Neural progenitor cell (in vitro differentiated cells): ENCODE measurements at regions not wholly inside any gene's neighbourhood (a gene's known extent, or its start where the extent isn't known, plus 50 kb on each side); places are given as distances from the start of the nearest gene placed in this dataset.

Experiments
- DNase-seq: peaks from one replicate; pipeline ENCODE4 v3.0.0-alpha.2; 2016; ENCODE audit warnings: low spot score
- H2AFZ ChIP-seq: fragments of 200-600 bp; sonication (generic); replicated peaks from 2 replicates; pipeline ENCODE4 v1.6.1; 2016; ENCODE audit warnings: antibody characterized with exemption
- H3F3A ChIP-seq: fragments of 200-600 bp; sonication (generic); 2 replicates; pipeline ENCODE4 v1.6.1; 2016; ENCODE audit warnings: antibody characterized with exemption, low read depth
- H3K27ac ChIP-seq: fragments of 200-600 bp; sonication (generic); 2 replicates; pipeline ENCODE4 v1.5.1; 2016; ENCODE audit warnings: mild to moderate bottlenecking
- H3K27me3 ChIP-seq: fragments of 200-600 bp; sonication (generic); 2 replicates; pipeline ENCODE4 v1.6.1; 2016; ENCODE audit warnings: mild to moderate bottlenecking, moderate library complexity
- H3K36me3 ChIP-seq: fragments of 200-600 bp; sonication (generic); 2 replicates; pipeline ENCODE4 v1.5.1; 2016
- H3K4me1 ChIP-seq: fragments of 200-600 bp; sonication (generic); 2 replicates; pipeline ENCODE4 v1.6.1; 2016; ENCODE audit warnings: mixed run types
- H3K4me2 ChIP-seq: fragments of 200-600 bp; sonication (generic); 2 replicates; pipeline ENCODE4 v1.6.1; 2016
- H3K4me3 ChIP-seq: fragments of 200-600 bp; sonication (generic); 2 replicates; pipeline ENCODE4 v1.5.1; 2016
- H3K79me2 ChIP-seq: fragments of 200-600 bp; sonication (generic); 2 replicates; pipeline ENCODE4 v1.6.1; 2016; ENCODE audit warnings: low read depth
- H3K9ac ChIP-seq: fragments of 200-600 bp; sonication (generic); 2 replicates; pipeline ENCODE4 v1.6.1; 2016
- H3K9me3 ChIP-seq: fragments of 200-600 bp; sonication (generic); 2 replicates; pipeline ENCODE4 v1.5.1; 2016; ENCODE audit warnings: low read depth
- H4K20me1 ChIP-seq: fragments of 200-600 bp; sonication (generic); 2 replicates; pipeline ENCODE4 v1.6.1; 2016; ENCODE audit warnings: low read depth
- H3K27ac Mint-ChIP-seq: 3 replicates; pipeline ENCODE4 v1.8.0; 2021; ENCODE audit warnings: mixed read lengths
- H3K27me3 Mint-ChIP-seq: 2 replicates; pipeline ENCODE4 v1.8.0; 2022; ENCODE audit warnings: low read depth, mild to moderate bottlenecking, inconsistent platforms, moderate library complexity, mixed read lengths; ENCODE audit not compliant: insufficient read depth
- H3K36me3 Mint-ChIP-seq: 3 replicates; pipeline ENCODE4 v1.8.0; 2021; ENCODE audit warnings: mixed read lengths
- H3K4me1 Mint-ChIP-seq: 3 replicates; pipeline ENCODE4 v1.8.0; 2021; ENCODE audit warnings: mixed read lengths
- H3K4me3 Mint-ChIP-seq: 3 replicates; pipeline ENCODE4 v1.8.0; 2021; ENCODE audit warnings: mild to moderate bottlenecking, moderate library complexity, mixed read lengths
- H3K9me3 Mint-ChIP-seq: 3 replicates; pipeline ENCODE4 v1.8.0; 2020; ENCODE audit warnings: mixed read lengths
- EZH2 ChIP-seq: fragments of 200-600 bp; sonication (generic); IDR thresholded peaks from 2 replicates; pipeline ENCODE4 v1.6.1; 2017; ENCODE audit warnings: antibody characterized with exemption, mild to moderate bottlenecking, moderate library complexity
- EZH2phosphoT487 ChIP-seq: fragments of 200-600 bp; sonication (generic); IDR thresholded peaks from 2 replicates; pipeline ENCODE4 v1.6.1; 2017; ENCODE audit warnings: antibody characterized with exemption
- TF ChIP-seq, protein P1 (sequence below): fragments of 200-600 bp; sonication (generic); IDR thresholded peaks from 2 replicates; pipeline ENCODE4 v1.5.1; 2017; ENCODE audit warnings: antibody characterized with exemption, mild to moderate bottlenecking

DNA sequence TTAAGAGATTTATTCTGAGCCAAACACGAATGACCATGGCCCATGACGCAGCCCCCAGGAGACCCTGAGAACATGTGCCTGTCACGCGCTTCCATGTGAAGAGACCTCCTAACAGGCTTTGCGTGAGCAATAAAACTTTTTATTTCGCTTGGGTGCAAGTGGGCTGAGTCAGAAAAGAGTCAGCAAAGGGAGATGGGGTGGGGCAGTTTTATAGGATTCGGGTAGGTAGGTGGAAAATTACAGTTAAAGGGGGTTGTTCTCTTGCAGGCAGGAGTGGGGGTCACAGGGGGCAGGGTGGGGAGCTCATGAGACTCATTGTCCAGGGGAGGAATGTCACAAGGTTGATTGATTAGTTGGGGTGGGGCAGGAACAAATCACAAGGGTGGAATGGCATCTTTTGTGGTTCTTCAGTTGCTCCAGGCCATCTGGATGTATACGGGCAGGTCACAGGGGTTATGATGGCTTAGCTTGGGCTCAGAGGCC lies 77.2 kb upstream of the FTH1 start:
- Mint-ChIP-seq H3K27me3 (no peaks in the 10 kb centered on the region), H3K9me3 (no peaks in the 10 kb centered on the region), H3K4me3 (no peak overlapping the region), H3K27ac (no peak overlapping the region), H3K36me3 (no peaks in the 10 kb centered on the region), H3K4me1 (peaks cover 4% of the 10 kb centered on the region)
- Histone ChIP-seq H3K36me3 (no peaks in the 10 kb centered on the region), H3K9ac (no peak overlapping the region), H3K79me2 (no peaks in the 10 kb centered on the region), H3K4me3 (no peak overlapping the region), H2AFZ (no peak overlapping the region), H4K20me1 (no peaks in the 10 kb centered on the region), H3K27ac (no peak overlapping the region), H3K27me3 (no peaks in the 10 kb centered on the region), H3K4me1 (peaks cover 4% of the 10 kb centered on the region), H3F3A (no peaks in the 10 kb centered on the region), H3K9me3 (no peaks in the 10 kb centered on the region), H3K4me2 (no peak overlapping the region)
- DNase-seq: no peak
- TF ChIP-seq, protein P1, sequence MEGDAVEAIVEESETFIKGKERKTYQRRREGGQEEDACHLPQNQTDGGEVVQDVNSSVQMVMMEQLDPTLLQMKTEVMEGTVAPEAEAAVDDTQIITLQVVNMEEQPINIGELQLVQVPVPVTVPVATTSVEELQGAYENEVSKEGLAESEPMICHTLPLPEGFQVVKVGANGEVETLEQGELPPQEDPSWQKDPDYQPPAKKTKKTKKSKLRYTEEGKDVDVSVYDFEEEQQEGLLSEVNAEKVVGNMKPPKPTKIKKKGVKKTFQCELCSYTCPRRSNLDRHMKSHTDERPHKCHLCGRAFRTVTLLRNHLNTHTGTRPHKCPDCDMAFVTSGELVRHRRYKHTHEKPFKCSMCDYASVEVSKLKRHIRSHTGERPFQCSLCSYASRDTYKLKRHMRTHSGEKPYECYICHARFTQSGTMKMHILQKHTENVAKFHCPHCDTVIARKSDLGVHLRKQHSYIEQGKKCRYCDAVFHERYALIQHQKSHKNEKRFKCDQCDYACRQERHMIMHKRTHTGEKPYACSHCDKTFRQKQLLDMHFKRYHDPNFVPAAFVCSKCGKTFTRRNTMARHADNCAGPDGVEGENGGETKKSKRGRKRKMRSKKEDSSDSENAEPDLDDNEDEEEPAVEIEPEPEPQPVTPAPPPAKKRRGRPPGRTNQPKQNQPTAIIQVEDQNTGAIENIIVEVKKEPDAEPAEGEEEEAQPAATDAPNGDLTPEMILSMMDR: no peak
- TF ChIP-seq EZH2 (no peak), EZH2phosphoT487 (no peak)

DNA sequence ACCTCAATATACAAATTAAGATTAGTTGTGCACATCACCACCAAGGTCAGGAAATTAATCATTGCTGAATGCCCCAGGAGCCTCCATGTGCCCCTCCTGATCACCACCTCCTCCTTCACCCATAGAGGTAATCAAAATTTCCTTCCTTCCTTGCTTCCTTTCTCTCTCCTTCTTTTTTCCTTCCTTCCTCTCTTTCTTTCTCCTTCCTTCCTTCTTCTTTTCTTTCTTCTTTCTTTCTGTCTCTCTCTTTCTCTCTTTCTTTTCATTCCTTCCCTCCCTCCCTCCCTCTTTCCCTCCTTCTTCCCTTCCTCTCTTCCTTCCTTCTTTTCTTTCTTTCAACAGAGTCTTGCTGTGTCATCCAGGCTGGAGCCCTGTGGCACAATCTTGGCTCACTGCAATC lies 67.9 kb upstream of the FTH1 start:
- Mint-ChIP-seq H3K4me1 (no peaks in the 10 kb centered on the region), H3K4me3 (no peak overlapping the region), H3K9me3 (peaks cover 11% of the 10 kb centered on the region), H3K27ac (no peak overlapping the region), H3K36me3 (no peaks in the 10 kb centered on the region), H3K27me3 (no peaks in the 10 kb centered on the region)
- no peaks in the 10 kb centered on the region for H4K20me1 ChIP-seq
- no peak overlapping the region for H3K27ac ChIP-seq
- H3K27me3 ChIP-seq: no peaks in the 10 kb centered on the region
- H3K79me2 ChIP-seq: no peaks in the 10 kb centered on the region
- H3K36me3 ChIP-seq: no peaks in the 10 kb centered on the region
- no peak overlapping the region for H3K4me3 ChIP-seq
- DNase-seq: no peak
- no peak overlapping the region for H3K9ac ChIP-seq
- TF ChIP-seq EZH2phosphoT487 (no peak), EZH2 (no peak)
- TF ChIP-seq, protein P1: no peak
- no peak overlapping the region for H3K4me2 ChIP-seq
- no peak overlapping the region for H2AFZ ChIP-seq
- no peaks in the 10 kb centered on the region for H3K4me1 ChIP-seq
- no peaks in the 10 kb centered on the region for H3K9me3 ChIP-seq
- H3F3A ChIP-seq: no peaks in the 10 kb centered on the region

DNA sequence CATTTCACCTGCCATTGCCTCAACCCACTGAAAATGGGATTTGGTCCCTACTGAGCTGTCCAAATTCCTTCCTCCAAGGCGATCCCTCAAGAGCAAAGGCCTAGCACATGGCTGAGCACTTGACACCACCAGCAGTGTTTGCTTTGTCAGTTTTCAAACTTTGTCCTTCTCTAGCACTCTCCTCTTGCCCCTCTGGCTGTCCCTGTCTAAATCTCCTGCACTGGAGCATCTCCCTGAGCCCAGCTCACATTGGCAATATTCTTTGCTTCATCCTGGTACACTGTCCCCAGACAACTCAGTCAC lies 66.6 kb upstream of the FTH1 start:
- no peak overlapping the region for H3K9ac ChIP-seq
- Mint-ChIP-seq H3K27ac (no peak overlapping the region), H3K9me3 (peaks cover 11% of the 10 kb centered on the region), H3K4me3 (no peak overlapping the region), H3K4me1 (no peaks in the 10 kb centered on the region), H3K36me3 (no peaks in the 10 kb centered on the region), H3K27me3 (no peaks in the 10 kb centered on the region)
- no peaks in the 10 kb centered on the region for H3F3A ChIP-seq
- H3K4me1 ChIP-seq: no peaks in the 10 kb centered on the region
- no peak overlapping the region for H3K4me3 ChIP-seq
- H2AFZ ChIP-seq: no peak overlapping the region
- no peaks in the 10 kb centered on the region for H4K20me1 ChIP-seq
- no peaks in the 10 kb centered on the region for H3K79me2 ChIP-seq
- TF ChIP-seq, protein P1: no peak
- no peak for TF ChIP-seq EZH2phosphoT487
- no peak for TF ChIP-seq EZH2
- no peak overlapping the region for H3K27ac ChIP-seq
- H3K36me3 ChIP-seq: no peaks in the 10 kb centered on the region
- no peak overlapping the region for H3K4me2 ChIP-seq
- no peak for DNase-seq
- H3K9me3 ChIP-seq: no peaks in the 10 kb centered on the region
- H3K27me3 ChIP-seq: no peaks in the 10 kb centered on the region
